GM12875 (cell line): ENCODE measurements at regions not wholly inside any gene's neighbourhood (a gene's known extent, or its start where the extent isn't known, plus 50 kb on each side); places are given as distances from the start of the nearest gene placed in this dataset.

Experiments used
- H3K4me3 ChIP-seq: one replicate; pipeline ENCODE4 v1.5.1; 2011; ENCODE audit warnings: low read depth, low read length, control low read depth
- CTCF ChIP-seq: IDR thresholded peaks from 2 replicates; pipeline ENCODE4 v1.5.1; 2011; ENCODE audit warnings: low read depth, mild to moderate bottlenecking, control low read depth, inconsistent platforms, low read length, moderate library complexity, borderline replicate concordance; ENCODE audit not compliant: insufficient read depth

DNA sequence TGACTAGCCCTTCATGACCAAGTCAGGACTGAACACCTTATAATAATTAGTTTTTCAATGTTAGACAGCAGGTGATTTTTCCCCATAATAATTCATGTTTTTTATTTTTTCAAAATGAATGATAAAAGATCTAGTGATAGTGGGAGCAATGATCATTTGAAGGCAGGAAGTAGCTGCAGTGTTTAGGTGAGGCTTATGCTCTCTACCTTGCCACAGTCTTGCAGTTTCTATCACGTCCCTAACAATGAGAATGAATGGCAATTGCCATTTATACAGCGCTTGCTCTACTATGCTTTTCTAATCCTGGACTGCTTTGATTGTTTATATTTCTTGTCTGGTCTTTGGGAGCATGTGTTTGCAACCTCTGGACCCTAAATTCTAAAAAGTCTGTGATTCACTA is 367.8 kb upstream of the RIOK2 start:
- no peak for TF ChIP-seq CTCF
- no peak overlapping the region for H3K4me3 ChIP-seq

DNA sequence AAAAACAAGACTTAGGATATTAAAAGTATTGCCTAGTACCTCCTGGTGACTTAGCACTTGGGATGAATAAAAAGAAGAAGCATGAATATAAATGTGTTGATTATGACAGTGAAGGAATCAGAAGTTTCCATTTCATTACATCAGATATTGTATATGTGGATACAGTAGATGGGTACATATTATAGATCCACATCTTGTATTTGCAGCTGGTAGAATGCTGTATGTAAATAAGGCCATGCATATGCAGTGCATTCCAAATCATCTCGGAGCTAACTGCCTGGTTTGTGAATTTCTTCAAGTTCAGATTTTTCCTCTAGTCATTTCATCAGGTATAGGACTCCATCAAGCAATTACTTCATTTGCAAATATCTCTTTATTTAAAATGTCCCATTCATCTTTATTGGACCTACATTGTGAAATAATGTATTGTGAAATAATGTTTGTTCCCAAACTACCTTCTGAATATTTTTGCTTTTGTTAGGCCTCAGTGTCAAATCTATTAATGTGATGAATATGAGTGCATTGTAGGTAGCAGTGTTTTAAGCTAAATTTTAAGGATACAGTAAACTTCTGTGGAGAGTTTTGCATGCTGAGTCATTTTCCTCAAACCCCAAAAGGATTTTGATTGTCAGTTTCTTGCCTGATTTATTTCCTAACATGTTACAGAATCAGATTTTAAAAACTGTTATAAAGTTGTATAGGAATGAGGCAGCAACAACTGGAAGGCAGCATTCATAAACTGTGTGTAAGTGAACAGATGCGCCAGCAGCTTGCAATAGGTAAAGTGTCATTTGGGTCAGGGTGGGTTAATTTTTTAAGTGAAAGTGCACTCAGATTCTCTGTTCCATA is 370.8 kb upstream of the RIOK2 start:
- no peak overlapping the region for H3K4me3 ChIP-seq
- no peak for TF ChIP-seq CTCF

DNA sequence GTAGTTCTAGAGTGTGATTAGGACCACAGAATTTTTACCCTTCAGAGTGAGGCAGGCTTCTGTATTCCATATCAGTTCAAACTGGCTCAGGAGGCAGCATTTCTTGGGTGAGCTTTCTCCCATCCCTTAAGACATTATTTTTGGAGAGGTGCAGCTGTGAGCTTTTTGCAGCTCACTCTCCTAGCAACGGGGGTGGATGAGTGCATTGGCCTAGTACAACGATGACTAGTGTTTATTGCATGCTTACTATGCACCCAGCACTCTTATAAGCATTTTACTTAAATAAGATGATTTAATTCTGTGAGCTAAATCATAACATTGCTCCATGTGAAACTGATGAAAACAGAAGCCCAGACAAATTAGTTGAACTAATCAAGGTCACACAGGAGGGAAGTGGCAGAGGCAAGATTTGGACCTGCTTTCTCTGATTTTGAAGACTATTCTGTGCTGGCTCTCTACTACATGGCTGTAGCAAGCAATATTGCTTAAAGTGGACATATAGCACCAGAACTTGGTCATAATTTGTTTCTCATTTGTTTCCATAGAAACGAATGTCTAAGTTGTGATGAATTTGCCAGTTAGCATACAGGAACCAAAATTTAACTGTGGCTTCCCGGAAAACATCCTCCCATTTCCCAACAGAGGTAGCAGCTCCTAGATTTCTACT is 372.1 kb upstream of the RIOK2 start:
- H3K4me3 ChIP-seq: no peak overlapping the region
- TF ChIP-seq CTCF: no peak

DNA sequence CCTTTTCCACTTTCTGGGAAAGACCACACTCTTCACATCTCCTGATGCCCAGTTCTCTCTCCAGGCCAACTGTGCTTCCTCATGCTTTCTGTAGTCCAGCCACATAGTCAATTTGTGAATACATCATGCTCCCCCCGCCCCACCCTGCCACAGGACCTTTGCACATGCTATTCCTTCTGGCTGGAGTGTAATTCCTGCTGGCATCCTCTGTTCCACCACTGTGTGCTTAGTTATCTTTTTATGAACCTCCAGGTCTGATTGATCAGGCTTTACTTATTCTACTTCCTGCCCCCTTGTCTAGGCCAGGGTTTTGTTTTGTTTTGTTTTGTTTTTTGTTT is 372.6 kb upstream of the RIOK2 start:
- no peak for TF ChIP-seq CTCF
- H3K4me3 ChIP-seq: no peak overlapping the region

GRCh38 chr5:97559827-97560598 is 377.0 kb upstream of the RIOK2 start:
- H3K4me3 ChIP-seq: no peak overlapping the region
- no peak for TF ChIP-seq CTCF

DNA sequence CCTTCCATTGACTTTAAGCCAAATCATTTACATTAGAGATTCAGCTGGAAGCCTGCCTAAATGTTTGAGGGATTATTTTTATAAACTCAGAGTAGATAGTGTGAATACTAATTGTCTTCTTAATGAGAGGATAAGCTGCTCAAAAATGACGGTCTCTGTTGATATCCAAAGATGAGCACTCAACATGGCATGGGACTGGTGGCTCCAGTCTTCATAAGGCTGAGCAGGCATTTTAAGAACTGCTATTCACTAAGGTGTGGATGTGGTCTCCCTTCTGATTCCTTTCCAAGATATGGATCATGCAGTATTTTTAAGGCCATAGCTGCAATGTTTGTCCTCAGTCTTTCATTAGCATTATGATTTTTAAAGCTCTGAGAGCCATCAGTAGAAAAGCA is 377.5 kb upstream of the RIOK2 start:
- H3K4me3 ChIP-seq: no peak overlapping the region
- no peak for TF ChIP-seq CTCF

GRCh38 chr5:97563050-97563657 is 380.1 kb upstream of the RIOK2 start:
- H3K4me3 ChIP-seq: no peak overlapping the region
- no peak for TF ChIP-seq CTCF
